Esophagus squamous epithelium (tissue), 5 donors: ENCODE measurements at regions not wholly inside any gene's neighbourhood (a gene's known extent, or its start where the extent isn't known, plus 50 kb on each side); places are given as distances from the start of the nearest gene placed in this dataset.

Experiments
- DNase-seq: peaks from one replicate; lab custom pipeline; 2025; lab: John Stamatoyannopoulos, UW
- H3K27ac ChIP-seq, 4 donors: fragments of 200-600 bp; sonication (generic); one replicate each; pipeline ENCODE4 v1.5.1; 2016 to 2019; ENCODE audit warnings: mild to moderate bottlenecking in 1 of 4
- H3K27me3 ChIP-seq, 4 donors: fragments of 200-600 bp; sonication (generic); 1 replicate in 3 of 4; 2 replicates in 1 of 4; pipeline versions ENCODE4 v1.5.1 to v1.6.0; 2017 to 2021; ENCODE audit warnings: antibody characterized with exemption in 1 of 4
- H3K36me3 ChIP-seq, 3 donors: fragments of 200-600 bp; sonication (generic); one replicate each; pipeline ENCODE4 v1.5.1; 2016 to 2019
- H3K4me1 ChIP-seq, 3 donors: fragments of 200-600 bp; sonication (generic); one replicate each; pipeline ENCODE4 v1.5.1; 2017 to 2019
- H3K4me3 ChIP-seq, 4 donors: fragments of 200-600 bp; sonication (generic); 1 replicate in 3 of 4; 2 replicates in 1 of 4; pipeline ENCODE4 v1.5.1; 2016 to 2019; ENCODE audit warnings: mild to moderate bottlenecking in 2 of 4, moderate library complexity in 1 of 4
- H3K9me3 ChIP-seq, 3 donors: fragments of 200-600 bp; sonication (generic); one replicate each; pipeline ENCODE4 v1.5.1; 2016 to 2019
- CTCF ChIP-seq, 6 experiments: fragments of 450-650 bp in 4 of 6; fragments of 200-600 bp in 2 of 6; sonication (generic) in 2 of 6; IDR thresholded peaks; one replicate each; pipeline ENCODE4 v1.5.1; 2016 to 2019; ENCODE audit warnings: antibody characterized with exemption in 6 of 6, mild to moderate bottlenecking in 4 of 6, moderate library complexity in 4 of 6
- POLR2A ChIP-seq, 4 donors: fragments of 450-650 bp; IDR thresholded peaks; one replicate each; pipeline ENCODE4 v1.6.1; 2017; ENCODE audit warnings: antibody characterized with exemption in 4 of 4, mild to moderate bottlenecking in 4 of 4, moderate library complexity in 3 of 4
- WGBS, 2 donors: methylation state at CpG; one replicate each; pipeline ENCODE4 v1.1.5; 2018; 5-methylcytosine and 5-hydroxymethylcytosine counted together
- intact Hi-C: fragments of 100-400 bp; cut with DNase I; formaldehyde crosslinking; loops from one replicate; pipeline ENCODE4 v1.15.0; 2022
- donor health status: DM: yes; HTN: yes; CAD: no.

GRCh38 chr14:48430805-48431204 lies 755.4 kb upstream of the MDGA2 start:
- no peaks in the 10 kb centered on the region for H3K9me3 ChIP-seq
- no peak for DNase-seq
- intact Hi-C loops = no loop called here
- no peak overlapping the region for H3K4me3 ChIP-seq
- WGBS, 2 donors = 84% methylated on average over 4 of the region's 5 CpGs; no CpG with 5 or more reads in 1 of the 2 donors
- no peaks in the 10 kb centered on the region for H3K4me1 ChIP-seq
- no peak overlapping the region for H3K27ac ChIP-seq
- no peaks in the 10 kb centered on the region for H3K36me3 ChIP-seq
- no peaks in the 10 kb centered on the region for H3K27me3 ChIP-seq
- TF ChIP-seq POLR2A (IDR thresholded peaks at IDR 0.05) = no peak
- TF ChIP-seq CTCF (IDR thresholded peaks at IDR 0.05) = no peak

- TF ChIP-seq CTCF (IDR thresholded peaks at IDR 0.05) = no peak
- TF ChIP-seq POLR2A (IDR thresholded peaks at IDR 0.05) = no peak
- Histone ChIP-seq H3K9me3 (no peaks in the 10 kb centered on the region), H3K4me3 (no peak overlapping the region), H3K36me3 (no peaks in the 10 kb centered on the region), H3K27me3 (no peaks in the 10 kb centered on the region), H3K27ac (no peak overlapping the region), H3K4me1 (no peaks in the 10 kb centered on the region)
- WGBS, 2 donors = 31 to 43% methylated on average over 2 of the region's 2 CpGs
- no peak for DNase-seq
- intact Hi-C loops = no loop called here
These were observed 754.1 kb upstream of the MDGA2 start for GRCh38 chr14:48429512-48429911.

- Histone ChIP-seq H3K27ac (no peak overlapping the region), H3K4me1 (no peaks in the 10 kb centered on the region), H3K4me3 (no peak overlapping the region), H3K27me3 (no peaks in the 10 kb centered on the region), H3K36me3 (no peaks in the 10 kb centered on the region), H3K9me3 (peaks cover 0 to 11% (median 6%) of the 10 kb centered on the region in 3 donors)
- intact Hi-C loops = no loop called here
- DNase-seq = no peak
- 73 to 90% methylated on average over 2 to 4 of the region's 4 CpGs for WGBS, 2 donors
- no peak for TF ChIP-seq CTCF (IDR thresholded peaks at IDR 0.05)
- no peak for TF ChIP-seq POLR2A (IDR thresholded peaks at IDR 0.05)
These were observed 742.5 kb upstream of the MDGA2 start for GRCh38 chr14:48417715-48418500.

GRCh38 chr14:48401321-48401720 lies 725.9 kb upstream of the MDGA2 start:
- WGBS, 2 donors = 27 to 28% methylated on average over 1 of the region's 1 CpG
- TF ChIP-seq CTCF (IDR thresholded peaks at IDR 0.05) = no peak
- TF ChIP-seq POLR2A (IDR thresholded peaks at IDR 0.05) = no peak
- Histone ChIP-seq H3K27ac (no peak overlapping the region), H3K4me1 (no peaks in the 10 kb centered on the region), H3K36me3 (no peaks in the 10 kb centered on the region), H3K9me3 (no peaks in the 10 kb centered on the region), H3K27me3 (no peaks in the 10 kb centered on the region), H3K4me3 (no peak overlapping the region)
- DNase-seq = no peak
- intact Hi-C loops = no loop called here

GRCh38 chr14:48398675-48399282 lies 723.4 kb upstream of the MDGA2 start:
- no peak for TF ChIP-seq POLR2A (IDR thresholded peaks at IDR 0.05)
- peak in 3 of 6 experiments; percentile 19 to 42 (median 39) for TF ChIP-seq CTCF (IDR thresholded peaks at IDR 0.05)

More at GRCh38 chr14:48398675-48399282, 723.4 kb upstream of the MDGA2 start:
- no peaks in the 10 kb centered on the region for H3K9me3 ChIP-seq
- H3K4me3 ChIP-seq = no peak overlapping the region
- intact Hi-C loops = no loop called here
- H3K27me3 ChIP-seq = no peaks in the 10 kb centered on the region
- H3K36me3 ChIP-seq = no peaks in the 10 kb centered on the region
- no peaks in the 10 kb centered on the region for H3K4me1 ChIP-seq
- WGBS, 2 donors = 42% methylated on average over 2 of the region's 2 CpGs
- no peak for DNase-seq
- no peak overlapping the region for H3K27ac ChIP-seq
